WTC11 (cell line): ENCODE measurements at regions not wholly inside any gene's neighbourhood (a gene's known extent, or its start where the extent isn't known, plus 50 kb on each side); places are given as distances from the start of the nearest gene placed in this dataset.

Experiments used
- CREB1 ChIP-seq: sonication (generic); formaldehyde crosslinking; IDR thresholded peaks from 2 replicates; pipeline ENCODE4 v1.8.0; 2023; ENCODE audit warnings: mild to moderate bottlenecking, missing genetic modification reagents
- CTCF ChIP-seq: fragments of 200-600 bp; IDR thresholded peaks from 2 replicates; pipeline ENCODE4 v1.8.0; 2022; ENCODE audit warnings: antibody characterized with exemption
- ELF4 ChIP-seq: sonication (generic); formaldehyde crosslinking; IDR thresholded peaks from 2 replicates; pipeline ENCODE4 v1.8.1; 2022; ENCODE audit warnings: low read depth, mild to moderate bottlenecking, moderate library complexity, missing genetic modification reagents
- GRHL2 ChIP-seq: fragments of 250-450 bp; sonication (Bioruptor Pico); IDR thresholded peaks from 2 replicates; pipeline ENCODE4 v1.8.0; 2022; ENCODE audit warnings: mild to moderate bottlenecking, moderate library complexity; ENCODE audit not compliant: insufficient replicate concordance, severe bottlenecking
- IRF2 ChIP-seq: sonication (generic); formaldehyde crosslinking; IDR thresholded peaks from 2 replicates; pipeline ENCODE4 v1.8.0; 2022; ENCODE audit warnings: low read depth, missing genetic modification reagents, borderline replicate concordance
- NFATC4 ChIP-seq: fragments of 250-450 bp; sonication (Bioruptor Pico); IDR thresholded peaks from 2 replicates; pipeline ENCODE4 v1.9.0; 2021; ENCODE audit warnings: mild to moderate bottlenecking
- NR2C2 ChIP-seq: sonication (generic); formaldehyde crosslinking; IDR thresholded peaks from 2 replicates; pipeline ENCODE4 v1.8.0; 2022; ENCODE audit warnings: mild to moderate bottlenecking, missing genetic modification reagents
- NR3C1 ChIP-seq: sonication (generic); formaldehyde crosslinking; conservative IDR thresholded peaks from 2 replicates; pipeline ENCODE4 v1.8.1; 2023; ENCODE audit warnings: low read depth, mild to moderate bottlenecking, missing genetic modification reagents
- USF2 ChIP-seq: sonication (generic); formaldehyde crosslinking; IDR thresholded peaks from 2 replicates; pipeline ENCODE4 v1.8.1; 2023; ENCODE audit warnings: mild to moderate bottlenecking, missing genetic modification reagents, moderate library complexity
- ZNF532 ChIP-seq: fragments of 250-450 bp; sonication (Bioruptor Pico); IDR thresholded peaks from 2 replicates; pipeline ENCODE4 v1.9.0; 2021; ENCODE audit warnings: mild to moderate bottlenecking, borderline replicate concordance
- ZNF671 ChIP-seq: fragments of 250-450 bp; sonication (Bioruptor Pico); IDR thresholded peaks from 2 replicates; pipeline ENCODE4 v1.8.0; 2021; ENCODE audit warnings: mild to moderate bottlenecking

- TF ChIP-seq IRF2 (no peak), ZNF671 (CRISPR knock-in tag) (no peak), CTCF (no peak), ELF4 (CRISPR knock-in tag) (no peak), NR2C2 (CRISPR knock-in tag) (no peak), GRHL2 (CRISPR knock-in tag) (no peak), USF2 (CRISPR knock-in tag) (no peak), CREB1 (no peak), ZNF532 (CRISPR knock-in tag) (no peak), NFATC4 (CRISPR knock-in tag) (no peak), NR3C1 (CRISPR knock-in tag) (no peak)
Measured at GRCh38 chr5:39569857-39570256, 145.1 kb upstream of the DAB2 start.
